HG03520 (cell line): ENCODE measurements at regions not wholly inside any gene's neighbourhood (a gene's known extent, or its start where the extent isn't known, plus 50 kb on each side); places are given as distances from the start of the nearest gene placed in this dataset.
"Not testable (repeated sequence)": the region's sequence is repeated elsewhere in the genome, so short reads cannot be mapped to it uniquely, and the experiment has no call there.

Experiments
- ATAC-seq: cut with Tn5 transposase; IDR thresholded peaks from one replicate; pipeline ENCODE4 v1.9.1; 2021; ENCODE audit warnings: mild to moderate bottlenecking, moderate library complexity; ENCODE audit not compliant: unreplicated experiment

- ATAC-seq: no peak
Measured at GRCh38 chr4:144363890-144364289, 223.4 kb upstream of the GYPA start.

GRCh38 chr4:144366425-144366824, 225.9 kb upstream of the GYPA start:
- no peak for ATAC-seq

GRCh38 chr4:144371485-144371884, 231.0 kb upstream of the GYPA start:
- ATAC-seq: no peak

- peak; percentile 91 for ATAC-seq
Measured at GRCh38 chr4:144374065-144374464, 233.5 kb upstream of the GYPA start.

DNA sequence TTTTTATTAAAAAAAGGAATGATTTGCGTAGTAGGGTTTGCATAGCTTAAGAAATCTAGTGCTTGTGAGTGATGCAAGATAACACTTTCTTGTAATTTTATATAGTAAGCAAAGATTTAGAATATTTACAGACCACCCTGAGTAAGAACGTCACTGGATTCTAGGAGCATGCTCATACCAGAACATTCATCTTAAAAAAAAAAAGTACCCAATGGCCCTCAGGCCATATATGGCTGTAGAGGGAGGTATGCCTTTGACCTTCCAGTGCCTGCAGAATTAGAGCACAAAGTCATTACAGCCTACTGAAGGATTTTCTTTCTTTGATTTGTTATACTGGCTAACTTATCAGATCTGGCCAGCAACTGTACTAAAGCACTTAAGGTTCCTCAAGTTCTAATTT, 236.3 kb upstream of the GYPA start:
- ATAC-seq: no peak

DNA sequence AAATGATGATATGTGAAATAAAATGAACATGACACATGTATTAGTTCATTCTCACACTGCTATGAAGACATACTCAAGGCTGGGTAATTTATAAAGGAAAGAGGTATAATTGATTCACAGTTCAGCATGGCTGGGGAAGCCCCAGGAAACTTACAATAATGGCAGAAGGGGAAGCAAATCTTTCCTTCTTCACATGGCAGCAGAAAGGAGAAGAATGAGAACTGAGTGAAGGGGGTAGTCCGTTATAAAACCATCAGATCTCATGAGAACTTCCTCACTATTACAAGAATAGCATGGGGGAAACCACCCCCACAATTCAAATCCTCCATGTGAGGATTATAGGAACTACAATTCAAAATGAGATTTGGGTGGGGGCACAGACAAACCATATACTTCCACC, 243.9 kb upstream of the GYPA start:
- no peak for ATAC-seq

DNA sequence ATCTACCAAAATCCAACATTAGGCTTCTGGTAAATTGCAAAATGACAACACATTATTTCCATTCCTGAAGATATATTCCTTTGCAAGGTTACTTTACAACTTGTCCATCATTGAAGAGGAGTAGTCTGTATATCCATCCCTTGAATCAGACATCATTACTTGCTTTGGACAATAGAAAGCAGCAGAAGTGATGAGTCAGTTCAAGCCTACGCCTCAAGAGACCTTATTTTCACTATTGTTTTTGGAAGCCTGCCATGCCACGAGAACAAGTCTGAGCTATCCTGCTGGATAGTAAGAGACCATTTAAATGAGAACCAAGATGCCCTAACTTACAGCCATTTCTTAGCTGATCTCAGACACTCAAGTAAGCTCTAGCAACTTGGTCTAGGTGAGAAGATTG, 246.0 kb upstream of the HHIP start:
- peak; percentile 95 for ATAC-seq

- no peak for ATAC-seq
Measured at GRCh38 chr4:144402176-144402575, 243.8 kb upstream of the HHIP start.

GRCh38 chr4:144402999-144403398, 243.0 kb upstream of the HHIP start:
- ATAC-seq: no peak

GRCh38 chr4:144403893-144404292, 242.1 kb upstream of the HHIP start:
- no peak for ATAC-seq

GRCh38 chr4:144409525-144409924, 236.4 kb upstream of the HHIP start:
- ATAC-seq: no peak

DNA sequence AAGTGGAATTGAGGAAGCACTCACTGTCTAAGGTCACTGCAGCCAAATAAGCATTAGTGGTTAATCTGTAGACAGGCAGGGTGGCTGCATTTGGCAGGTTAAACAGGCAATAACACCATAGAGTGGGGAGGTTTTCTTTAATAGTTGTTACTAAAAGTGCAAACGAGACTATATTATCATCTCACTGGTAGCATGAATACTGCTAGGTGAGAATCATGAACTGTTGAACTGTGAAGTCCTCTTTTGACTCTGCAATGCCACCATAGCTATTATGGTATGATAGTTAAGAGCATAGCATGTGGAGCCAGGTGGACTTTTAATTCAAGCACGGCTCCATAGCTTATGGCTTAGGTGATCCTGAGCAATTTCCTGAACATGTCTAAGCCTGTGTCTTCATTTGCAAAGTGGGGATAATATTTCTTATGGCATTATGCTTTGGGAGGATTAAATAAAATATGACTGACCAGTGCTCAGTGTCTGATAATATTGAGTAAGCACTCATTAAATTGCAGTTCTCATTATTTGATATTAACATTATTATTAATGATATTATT, 235.6 kb upstream of the HHIP start:
- no peak for ATAC-seq

- ATAC-seq: peak; percentile 49
Measured at GRCh38 chr4:144411119-144411518, 234.8 kb upstream of the HHIP start.

DNA sequence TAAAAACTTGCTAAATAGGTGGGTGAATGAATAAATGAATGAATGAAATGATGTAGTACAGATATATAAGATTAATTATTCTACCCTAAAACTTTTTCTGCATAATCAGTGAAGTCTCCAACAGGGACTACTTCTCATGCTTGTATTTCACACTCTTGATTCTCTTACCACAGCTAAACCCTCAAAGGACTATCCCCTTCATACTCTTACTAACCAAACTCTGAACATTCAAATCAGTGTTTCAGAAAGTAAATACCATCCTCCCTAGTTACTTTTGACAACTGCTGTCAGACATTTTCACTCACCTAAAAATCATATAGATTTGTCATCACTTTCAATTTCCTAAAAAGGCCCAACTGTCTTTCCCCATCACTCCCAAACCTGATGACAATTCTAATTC, 234.3 kb upstream of the HHIP start:
- ATAC-seq: peak; percentile 56

GRCh38 chr4:144421056-144421455, 224.9 kb upstream of the HHIP start:
- ATAC-seq: no peak

- ATAC-seq: no peak
Measured at GRCh38 chr4:144421839-144422565, 224.0 kb upstream of the HHIP start.

DNA sequence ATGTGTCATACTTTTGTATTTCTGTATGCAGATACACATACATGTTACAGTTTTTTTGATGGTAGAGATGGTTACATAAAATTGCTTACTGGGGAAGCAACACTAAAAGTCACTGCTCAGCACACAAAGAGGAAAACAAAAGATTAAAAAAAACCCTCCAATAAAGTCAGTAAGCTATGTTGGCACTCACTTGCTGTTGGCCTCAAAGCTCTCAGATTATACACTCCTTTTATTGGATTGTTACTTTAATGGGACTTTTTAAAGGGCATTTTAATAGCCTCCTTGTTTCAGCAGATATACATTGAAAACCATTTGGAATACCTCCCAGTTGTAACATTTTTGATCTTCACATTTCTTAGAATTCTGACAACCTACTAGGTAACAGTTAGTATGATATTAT, 222.0 kb upstream of the HHIP start:
- ATAC-seq: no peak

DNA sequence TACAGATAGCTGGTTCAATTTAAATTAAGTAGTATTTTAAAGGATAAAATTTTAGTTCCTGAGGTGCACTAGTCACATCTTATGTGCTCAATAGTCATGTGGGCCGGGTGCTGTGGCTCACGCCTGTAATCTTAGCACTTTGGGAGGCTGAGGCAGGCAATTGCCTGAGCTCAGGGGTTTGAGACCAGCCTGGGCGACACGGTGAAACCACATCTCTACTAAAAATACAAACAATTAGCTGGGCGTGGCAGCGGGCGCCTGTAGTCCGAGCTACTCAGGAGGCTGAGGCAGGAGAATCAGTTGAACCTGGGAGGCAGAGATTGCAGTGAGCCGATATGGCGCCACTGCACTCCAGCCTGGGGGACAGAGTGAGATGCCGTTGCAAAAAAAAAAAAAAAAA, 219.9 kb upstream of the HHIP start:
- ATAC-seq: not testable (repeated sequence)

DNA sequence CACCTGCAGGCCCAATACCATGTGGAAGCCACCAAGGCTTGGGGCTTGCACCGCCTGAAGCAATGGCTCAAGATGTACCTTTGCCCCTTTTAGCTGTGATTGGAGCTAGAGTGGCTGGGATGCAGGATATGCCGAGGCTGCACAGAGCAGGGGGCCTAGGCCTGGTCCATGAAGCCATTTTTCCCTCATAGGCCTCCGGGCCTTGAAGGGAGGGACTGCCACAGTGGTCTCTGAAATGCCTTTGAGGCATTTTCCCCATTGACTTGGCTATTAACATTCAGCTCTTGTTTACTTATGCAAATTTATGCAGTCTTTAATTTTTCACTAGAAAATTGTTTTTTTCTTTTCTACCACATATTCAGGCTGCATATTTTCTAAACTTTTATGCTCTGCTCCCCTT, 203.2 kb upstream of the HHIP start:
- ATAC-seq: no peak

DNA sequence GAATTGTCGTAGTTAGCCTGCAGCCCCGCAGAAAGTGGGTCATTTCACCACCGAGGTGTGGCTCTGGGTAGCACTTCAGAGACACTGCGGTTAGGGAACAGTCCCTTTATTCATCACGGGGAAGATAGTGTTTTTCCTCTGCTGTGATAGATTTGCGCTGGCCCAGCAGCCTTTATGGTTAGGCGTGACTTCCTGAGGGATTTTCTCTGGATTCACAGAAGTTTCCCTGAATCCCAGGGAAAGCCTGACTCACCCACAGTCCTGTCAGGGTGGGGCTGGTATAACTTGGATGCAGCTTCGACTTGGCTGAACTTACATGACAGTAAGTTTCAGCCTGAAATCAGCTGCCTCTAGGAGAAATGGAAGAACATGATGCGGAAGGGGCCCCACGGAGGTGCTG, 196.3 kb upstream of the HHIP start:
- no peak for ATAC-seq

DNA sequence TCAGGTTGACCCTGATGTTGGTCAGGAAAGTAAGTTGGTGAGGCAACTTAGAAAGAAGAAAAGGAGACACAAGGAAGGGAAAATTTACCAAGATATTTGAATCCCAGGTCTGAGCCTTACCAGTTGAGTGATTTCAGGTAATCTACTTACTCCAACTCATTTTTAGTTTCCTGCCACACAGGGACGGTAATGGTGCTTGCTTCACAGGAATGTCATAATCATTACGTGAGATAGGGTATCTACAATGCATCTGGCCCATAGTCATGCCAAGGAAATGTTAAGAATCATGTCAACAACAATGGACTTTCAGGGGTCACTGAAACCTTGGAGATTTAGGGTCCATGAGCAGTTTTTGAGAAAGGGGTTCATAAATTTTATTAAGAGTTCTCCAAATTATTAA, 195.4 kb upstream of the HHIP start:
- no peak for ATAC-seq

DNA sequence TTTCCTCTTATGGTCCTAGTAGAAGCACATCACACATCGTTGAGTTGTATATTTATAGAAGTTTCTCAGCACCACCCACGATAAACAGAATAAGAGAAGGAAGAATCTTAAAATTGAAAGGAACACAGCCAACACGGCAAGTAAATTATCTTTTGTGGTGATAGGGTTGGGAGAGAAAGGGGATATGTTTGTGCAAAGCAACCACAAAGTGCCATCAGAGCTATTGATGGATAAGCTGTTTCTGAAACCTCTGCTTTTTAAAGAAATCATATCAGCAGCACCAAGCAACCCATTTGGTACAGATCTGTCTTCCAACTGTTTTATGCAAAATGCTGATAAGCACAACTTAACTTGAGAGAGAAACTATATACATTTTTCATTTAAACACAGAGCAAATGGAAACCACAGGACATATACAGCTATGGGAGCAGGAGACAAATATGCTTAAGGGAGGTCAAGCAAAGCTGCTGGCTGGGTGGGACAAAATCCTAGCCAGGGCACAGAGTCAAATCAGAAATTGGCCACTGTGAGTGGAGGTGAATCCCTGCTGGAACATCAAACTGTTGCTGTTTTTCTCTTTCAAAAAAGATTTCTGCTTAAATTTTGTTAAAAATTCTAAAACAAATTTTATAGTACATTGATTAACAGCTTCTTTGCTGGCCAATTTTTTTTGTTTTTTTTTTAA, 194.0 kb upstream of the HHIP start:
- no peak for ATAC-seq
